ENCODE measurements at regions not wholly inside any gene's neighbourhood (a gene's known extent, or its start where the extent isn't known, plus 50 kb on each side); places are given as distances from the start of the nearest gene placed in this dataset.

- CTCF ChIA-PET: no interaction called here
- POLR2A ChIA-PET: no interaction called here
- H3K4me1 Mint-ChIP-seq: no peaks in the 10 kb centered on the region
- H3K27ac ChIP-seq (ENCODE audit: low read length): no peak overlapping the region
- no peaks in the 10 kb centered on the region for H3K36me3 Mint-ChIP-seq
- no peaks in the 10 kb centered on the region for H3K4me1 ChIP-seq (ENCODE audit: control insufficient read depth in 1 of 2, extremely low read depth in 1 of 2, insufficient read depth in 2 of 2, low read length in 2 of 2)
- H3K27me3 Mint-ChIP-seq: no peaks in the 10 kb centered on the region
- H3K9me3 ChIP-seq: no peaks in the 10 kb centered on the region
- no peak for ATAC-seq (replicated peaks in 1 of 4)
- no peak overlapping the region for H3K4me3 Mint-ChIP-seq
- no peak overlapping the region for H3K4me3 ChIP-seq (ENCODE audit: control insufficient read depth in 1 of 2, extremely low read depth in 1 of 2, low read length in 1 of 2)
- 80% methylated on average over 22 of the region's 45 CpGs for WGBS (ENCODE audit: insufficient coverage)
- peaks cover 0 to 6% (median 2%) of the 10 kb centered on the region in 3 donors for H3K9me3 Mint-ChIP-seq
- no peak overlapping the region for H3K27ac Mint-ChIP-seq
- no peaks in the 10 kb centered on the region for H3K36me3 ChIP-seq (ENCODE audit: control insufficient read depth in 2 of 2, extremely low read depth in 1 of 2, insufficient read depth in 1 of 2, low read length in 1 of 2)
- DNase-seq: no peak
- H3K27me3 ChIP-seq (replicated peaks in 1 of 2; ENCODE audit: control insufficient read depth in 2 of 2, extremely low read depth in 1 of 2, insufficient read depth in 2 of 2, low read length in 1 of 2): no peaks in the 10 kb centered on the region
Observed at GRCh38 chr4:67151376-67152343, 393.6 kb downstream of the CENPC start.

- ATAC-seq (replicated peaks in 1 of 4): no peak
- Histone ChIP-seq H3K27ac (ENCODE audit: low read length) (no peak overlapping the region), H3K4me3 (ENCODE audit: control insufficient read depth in 1 of 2, extremely low read depth in 1 of 2, low read length in 1 of 2) (no peak overlapping the region), H3K36me3 (ENCODE audit: control insufficient read depth in 2 of 2, extremely low read depth in 1 of 2, insufficient read depth in 1 of 2, low read length in 1 of 2) (no peaks in the 10 kb centered on the region), H3K27me3 (replicated peaks in 1 of 2; ENCODE audit: control insufficient read depth in 2 of 2, extremely low read depth in 1 of 2, insufficient read depth in 2 of 2, low read length in 1 of 2) (no peaks in the 10 kb centered on the region), H3K9me3 (no peaks in the 10 kb centered on the region), H3K4me1 (ENCODE audit: control insufficient read depth in 1 of 2, extremely low read depth in 1 of 2, insufficient read depth in 2 of 2, low read length in 2 of 2) (no peaks in the 10 kb centered on the region)
- Mint-ChIP-seq H3K4me3 (no peak overlapping the region), H3K27me3 (no peaks in the 10 kb centered on the region), H3K27ac (no peak overlapping the region), H3K9me3 (no peaks in the 10 kb centered on the region), H3K4me1 (no peaks in the 10 kb centered on the region), H3K36me3 (no peaks in the 10 kb centered on the region)
- POLR2A ChIA-PET: no interaction called here
- CTCF ChIA-PET: no interaction called here
- DNase-seq: no peak
- no CpG with 5 or more reads among the region's 2 CpGs for WGBS (ENCODE audit: insufficient coverage)
Observed at GRCh38 chr4:67141586-67141985, 403.7 kb downstream of the CENPC start.

- DNase-seq (no peak), ATAC-seq (replicated peaks in 1 of 4) (no peak)
- no peak overlapping the region for H3K27ac ChIP-seq (ENCODE audit: low read length)
- Mint-ChIP-seq H3K27ac (no peak overlapping the region), H3K4me1 (no peaks in the 10 kb centered on the region), H3K4me3 (no peak overlapping the region), H3K27me3 (no peaks in the 10 kb centered on the region), H3K9me3 (peaks cover 2 to 5% (median 4%) of the 10 kb centered on the region in 3 donors), H3K36me3 (no peaks in the 10 kb centered on the region)
- CTCF ChIA-PET: no interaction called here
- H3K4me3 ChIP-seq (ENCODE audit: control insufficient read depth in 1 of 2, extremely low read depth in 1 of 2, low read length in 1 of 2): no peak overlapping the region
- no peaks in the 10 kb centered on the region for H3K4me1 ChIP-seq (ENCODE audit: control insufficient read depth in 1 of 2, extremely low read depth in 1 of 2, insufficient read depth in 2 of 2, low read length in 2 of 2)
- POLR2A ChIA-PET: no interaction called here
- H3K27me3 ChIP-seq (replicated peaks in 1 of 2; ENCODE audit: control insufficient read depth in 2 of 2, extremely low read depth in 1 of 2, insufficient read depth in 2 of 2, low read length in 1 of 2): no peaks in the 10 kb centered on the region
- H3K9me3 ChIP-seq: no peaks in the 10 kb centered on the region
- H3K36me3 ChIP-seq (ENCODE audit: control insufficient read depth in 2 of 2, extremely low read depth in 1 of 2, insufficient read depth in 1 of 2, low read length in 1 of 2): no peaks in the 10 kb centered on the region
- WGBS (ENCODE audit: insufficient coverage): 78% methylated on average over 2 of the region's 4 CpGs
Observed at GRCh38 chr4:67134616-67135015, 410.7 kb downstream of the CENPC start.

- Mint-ChIP-seq H3K36me3 (no peaks in the 10 kb centered on the region), H3K9me3 (peaks cover 2 to 5% (median 4%) of the 10 kb centered on the region in 3 donors), H3K4me3 (no peak overlapping the region), H3K4me1 (no peaks in the 10 kb centered on the region), H3K27me3 (no peaks in the 10 kb centered on the region), H3K27ac (no peak overlapping the region)
- DNase-seq (no peak), ATAC-seq (replicated peaks in 1 of 4) (no peak)
- no peak overlapping the region for H3K27ac ChIP-seq (ENCODE audit: low read length)
- ChIA-PET POLR2A (no interaction called here), CTCF (interaction anchor here in 1 of 2 donors (0.6 kb wide), 1 partner anchor 29 kb away, joined by 12 read pairs; no protein-coding TSS in a partner anchor)
- no peaks in the 10 kb centered on the region for H3K4me1 ChIP-seq (ENCODE audit: control insufficient read depth in 1 of 2, extremely low read depth in 1 of 2, insufficient read depth in 2 of 2, low read length in 2 of 2)
- H3K4me3 ChIP-seq (ENCODE audit: control insufficient read depth in 1 of 2, extremely low read depth in 1 of 2, low read length in 1 of 2): no peak overlapping the region
- WGBS (ENCODE audit: insufficient coverage): no CpG with 5 or more reads among the region's 2 CpGs
- H3K9me3 ChIP-seq: no peaks in the 10 kb centered on the region
- H3K36me3 ChIP-seq (ENCODE audit: control insufficient read depth in 2 of 2, extremely low read depth in 1 of 2, insufficient read depth in 1 of 2, low read length in 1 of 2): no peaks in the 10 kb centered on the region
- no peaks in the 10 kb centered on the region for H3K27me3 ChIP-seq (replicated peaks in 1 of 2; ENCODE audit: control insufficient read depth in 2 of 2, extremely low read depth in 1 of 2, insufficient read depth in 2 of 2, low read length in 1 of 2)
Observed at GRCh38 chr4:67133162-67133561, 412.1 kb downstream of the CENPC start.

GRCh38 chr4:67131224-67131623 lies 414.1 kb downstream of the CENPC start:
- H3K36me3 Mint-ChIP-seq: no peaks in the 10 kb centered on the region
- no peak for ATAC-seq (replicated peaks in 1 of 4)
- ChIA-PET CTCF (no interaction called here), POLR2A (no interaction called here)
- no peak overlapping the region for H3K27ac ChIP-seq (ENCODE audit: low read length)
- no peak overlapping the region for H3K4me3 ChIP-seq (ENCODE audit: control insufficient read depth in 1 of 2, extremely low read depth in 1 of 2, low read length in 1 of 2)
- H3K36me3 ChIP-seq (ENCODE audit: control insufficient read depth in 2 of 2, extremely low read depth in 1 of 2, insufficient read depth in 1 of 2, low read length in 1 of 2): no peaks in the 10 kb centered on the region
- peaks cover 2 to 5% (median 4%) of the 10 kb centered on the region in 3 donors for H3K9me3 Mint-ChIP-seq
- no peaks in the 10 kb centered on the region for H3K27me3 Mint-ChIP-seq
- H3K27me3 ChIP-seq (replicated peaks in 1 of 2; ENCODE audit: control insufficient read depth in 2 of 2, extremely low read depth in 1 of 2, insufficient read depth in 2 of 2, low read length in 1 of 2): no peaks in the 10 kb centered on the region
- H3K9me3 ChIP-seq: no peaks in the 10 kb centered on the region
- no peaks in the 10 kb centered on the region for H3K4me1 Mint-ChIP-seq
- H3K4me3 Mint-ChIP-seq: no peak overlapping the region
- no peak for DNase-seq
- H3K4me1 ChIP-seq (ENCODE audit: control insufficient read depth in 1 of 2, extremely low read depth in 1 of 2, insufficient read depth in 2 of 2, low read length in 2 of 2): no peaks in the 10 kb centered on the region
- no peak overlapping the region for H3K27ac Mint-ChIP-seq

- ChIA-PET POLR2A (no interaction called here), CTCF (no interaction called here)
- WGBS (ENCODE audit: insufficient coverage): no CpG with 5 or more reads among the region's 1 CpG
- Histone ChIP-seq H3K4me1 (ENCODE audit: control insufficient read depth in 1 of 2, extremely low read depth in 1 of 2, insufficient read depth in 2 of 2, low read length in 2 of 2) (no peaks in the 10 kb centered on the region), H3K36me3 (ENCODE audit: control insufficient read depth in 2 of 2, extremely low read depth in 1 of 2, insufficient read depth in 1 of 2, low read length in 1 of 2) (no peaks in the 10 kb centered on the region), H3K4me3 (ENCODE audit: control insufficient read depth in 1 of 2, extremely low read depth in 1 of 2, low read length in 1 of 2) (no peak overlapping the region), H3K27me3 (replicated peaks in 1 of 2; ENCODE audit: control insufficient read depth in 2 of 2, extremely low read depth in 1 of 2, insufficient read depth in 2 of 2, low read length in 1 of 2) (no peaks in the 10 kb centered on the region), H3K27ac (ENCODE audit: low read length) (no peak overlapping the region), H3K9me3 (no peaks in the 10 kb centered on the region)
- ATAC-seq (replicated peaks in 1 of 4) (no peak), DNase-seq (no peak)
- Mint-ChIP-seq H3K9me3 (peaks cover 2 to 5% (median 4%) of the 10 kb centered on the region in 3 donors), H3K27ac (no peak overlapping the region), H3K4me1 (no peaks in the 10 kb centered on the region), H3K4me3 (no peak overlapping the region), H3K36me3 (no peaks in the 10 kb centered on the region), H3K27me3 (no peaks in the 10 kb centered on the region)
Observed at GRCh38 chr4:67130411-67130810, 414.9 kb downstream of the CENPC start.
